ENCODE measurements at regions not wholly inside any gene's neighbourhood (a gene's known extent, or its start where the extent isn't known, plus 50 kb on each side); places are given as distances from the start of the nearest gene placed in this dataset.

DNA sequence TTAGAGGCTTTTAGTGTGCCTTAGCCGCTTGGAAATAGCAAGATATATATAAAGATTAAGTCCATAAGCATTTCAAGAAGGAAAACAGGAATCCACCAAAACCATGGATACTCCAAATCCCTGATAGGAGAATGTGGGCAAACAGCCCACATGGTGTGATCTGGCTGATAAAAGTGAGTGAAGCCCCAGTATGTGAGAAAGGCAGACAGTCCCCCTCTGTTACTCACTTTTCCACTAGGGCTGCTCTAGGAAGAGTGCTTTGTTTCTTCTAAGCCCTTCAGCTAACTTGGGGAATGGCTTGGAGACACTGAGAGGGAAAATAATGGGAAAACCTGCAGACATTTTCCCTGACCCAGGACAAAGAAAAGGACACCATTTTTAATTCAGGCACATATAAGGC, 802.3 kb upstream of the PRR20A start:
- H3K4me3 ChIP-seq (ENCODE audit: extremely low read depth in 1 of 4, insufficient read depth in 2 of 4, low read depth in 3 of 4, low read length in 4 of 4), result no peak overlapping the region
- H4K5ac ChIP-seq (ENCODE audit: insufficient read length, low read depth, low read length), result no peak overlapping the region
- no peaks in the 10 kb centered on the region for H3K79me1 ChIP-seq (ENCODE audit: low read depth, low read length)
- DNase-seq (ENCODE audit: low read depth in 1 of 2, low spot score in 2 of 2), result no peak
- no peak overlapping the region for H2BK20ac ChIP-seq (ENCODE audit: low read length)
- H3K14ac ChIP-seq (ENCODE audit: insufficient read length), result no peak overlapping the region
- H3K18ac ChIP-seq (ENCODE audit: extremely low read depth, low read length), result no peak overlapping the region
- no peak overlapping the region for H2AK5ac ChIP-seq (ENCODE audit: low read depth, low read length)
- 100% methylated on average over 1 of the region's 1 CpG; no CpG with 5 or more reads in 1 of the 2 experiments for WGBS, 2 experiments (ENCODE audit: extremely low coverage in 1 of 2, insufficient coverage in 1 of 2, insufficient read length in 1 of 2, insufficient replicate concordance in 2 of 2, low coverage in 1 of 2, low lambda C conversion rate in 2 of 2, missing lambda C conversion rate in 1 of 2)
- H4K91ac ChIP-seq (replicated peaks; ENCODE audit: insufficient read length, low read length), result no peak overlapping the region
- FAIRE-seq, result no peak
- no peak overlapping the region for H2BK15ac ChIP-seq (ENCODE audit: low read length)
- TF ChIP-seq SIX5 (IDR thresholded peaks at IDR 0.05; ENCODE audit: low read depth, low read length) (no peak), FOSL1 (IDR thresholded peaks at IDR 0.05; ENCODE audit: insufficient read depth, low read depth, low read length) (no peak), CTCF (IDR thresholded peaks at IDR 0.05; ENCODE audit: control extremely low read depth in 1 of 3, insufficient read depth in 1 of 3, low read depth in 1 of 3, low read length in 3 of 3) (no peak), HDAC2 (IDR thresholded peaks at IDR 0.05; ENCODE audit: borderline replicate concordance in 1 of 2, low read depth in 2 of 2, low read length in 2 of 2) (no peak), RBBP5 (IDR thresholded peaks at IDR 0.05; ENCODE audit: borderline replicate concordance, low read depth, low read length) (no peak), YY1 (IDR thresholded peaks at IDR 0.05; ENCODE audit: low read depth, low read length) (no peak), KDM1A (IDR thresholded peaks at IDR 0.05; ENCODE audit: borderline replicate concordance, low read length) (no peak)
- H3K23me2 ChIP-seq (ENCODE audit: low read depth, low read length), result no peaks in the 10 kb centered on the region
- no peak overlapping the region for H3K27ac ChIP-seq (ENCODE audit: low read depth, low read length)
- H3K23ac ChIP-seq (ENCODE audit: insufficient read length), result no peak overlapping the region
- no peaks in the 10 kb centered on the region for H3K79me2 ChIP-seq (ENCODE audit: control insufficient read depth in 1 of 2, insufficient read depth in 2 of 2, low read length in 2 of 2)
- no peak overlapping the region for H3K9ac ChIP-seq (replicated peaks in 1 of 4; ENCODE audit: extremely low read depth in 1 of 4, low read depth in 3 of 4, low read length in 3 of 4)
- H3K27me3 ChIP-seq (replicated peaks in 1 of 4; ENCODE audit: control insufficient read depth in 3 of 4, extremely low read depth in 1 of 4, insufficient read depth in 3 of 4, low read length in 3 of 4), result no peaks in the 10 kb centered on the region
- H3K9me3 ChIP-seq (ENCODE audit: insufficient read depth in 2 of 2, low read depth in 1 of 2, low read length in 1 of 2), result no peaks in the 10 kb centered on the region
- no peaks in the 10 kb centered on the region for H3K4me1 ChIP-seq (replicated peaks in 1 of 4; ENCODE audit: control insufficient read depth in 3 of 4, insufficient read depth in 4 of 4, low read length in 3 of 4)
- POLR2A ChIA-PET (ENCODE audit: partially characterized antibody), result no interaction called here
- CTCF ChIA-PET (ENCODE audit: partially characterized antibody), result no interaction called here
- H2BK120ac ChIP-seq (replicated peaks; ENCODE audit: low read depth, low read length), result no peak overlapping the region
- no peak overlapping the region for H2BK12ac ChIP-seq (ENCODE audit: low read depth, low read length)
- H3K4ac ChIP-seq (replicated peaks; ENCODE audit: insufficient read length, low read depth, low read length), result no peak overlapping the region
- H4K20me1 ChIP-seq (replicated peaks in 1 of 2; ENCODE audit: control insufficient read depth in 1 of 2, insufficient read depth in 2 of 2, low read length in 2 of 2), result no peaks in the 10 kb centered on the region
- H3K4me2 ChIP-seq (ENCODE audit: insufficient read depth in 1 of 2, low read depth in 2 of 2, low read length in 2 of 2), result no peak overlapping the region
- H3K36me3 ChIP-seq (ENCODE audit: control insufficient read depth in 2 of 4, insufficient read depth in 4 of 4, low read length in 3 of 4), result no peaks in the 10 kb centered on the region
- H4K8ac ChIP-seq (ENCODE audit: extremely low read depth, insufficient read depth, low read length), result no peak overlapping the region
- no peak overlapping the region for H3K56ac ChIP-seq (replicated peaks; ENCODE audit: insufficient read length, low read depth, low read length)
- H2AFZ ChIP-seq (ENCODE audit: low read length), result no peak overlapping the region
- no peak overlapping the region for H2BK5ac ChIP-seq (ENCODE audit: low read depth, low read length)

Measured in H1 (cell line).